Hepatocyte (in vitro differentiated cells): ENCODE measurements at regions not wholly inside any gene's neighbourhood (a gene's known extent, or its start where the extent isn't known, plus 50 kb on each side); places are given as distances from the start of the nearest gene placed in this dataset.

Source experiments
- DNase-seq: peaks from one replicate; pipeline ENCODE4 v3.0.0-alpha.2; 2016; ENCODE audit warnings: low spot score
- H2AFZ ChIP-seq: fragments of 200-600 bp; sonication (generic); 2 replicates; pipeline ENCODE4 v1.6.0; 2016; ENCODE audit warnings: antibody characterized with exemption, mild to moderate bottlenecking
- H3K27ac ChIP-seq: fragments of 200-600 bp; sonication (generic); 2 replicates; pipeline ENCODE4 v1.5.1; 2016; ENCODE audit warnings: mild to moderate bottlenecking
- H3K27me3 ChIP-seq: fragments of 200-600 bp; sonication (generic); 2 replicates; pipeline ENCODE4 v1.6.1; 2016
- H3K36me3 ChIP-seq: fragments of 200-600 bp; sonication (generic); replicated peaks from 2 replicates; pipeline ENCODE4 v1.5.1; 2016; ENCODE audit warnings: low read depth; ENCODE audit not compliant: insufficient read depth
- H3K4me1 ChIP-seq: fragments of 200-600 bp; sonication (generic); 2 replicates; pipeline ENCODE4 v1.5.1; 2016; ENCODE audit warnings: mild to moderate bottlenecking, moderate library complexity; ENCODE audit not compliant: insufficient read depth
- H3K4me2 ChIP-seq: fragments of 200-600 bp; sonication (generic); 2 replicates; pipeline ENCODE4 v1.6.0; 2016
- H3K4me3 ChIP-seq: fragments of 200-600 bp; sonication (generic); 2 replicates; pipeline ENCODE4 v1.5.1; 2016; ENCODE audit warnings: mild to moderate bottlenecking
- H3K79me2 ChIP-seq: fragments of 200-600 bp; sonication (generic); 2 replicates; pipeline ENCODE4 v1.6.0; 2017; ENCODE audit warnings: mild to moderate bottlenecking
- H3K9me2 ChIP-seq: fragments of 200-600 bp; sonication (generic); replicated peaks from 2 replicates; pipeline ENCODE4 v1.6.0; 2017; ENCODE audit warnings: mild to moderate bottlenecking; ENCODE audit not compliant: insufficient read depth
- H3K9me3 ChIP-seq: fragments of 200-600 bp; sonication (generic); 2 replicates; pipeline ENCODE4 v1.5.1; 2016; ENCODE audit warnings: low read depth, mild to moderate bottlenecking
- H4K20me1 ChIP-seq: fragments of 200-600 bp; sonication (generic); 2 replicates; pipeline ENCODE4 v1.6.0; 2016; ENCODE audit warnings: mild to moderate bottlenecking; ENCODE audit not compliant: insufficient read depth, poor library complexity, severe bottlenecking
- CTCF ChIP-seq: fragments of 200-600 bp; sonication (generic); IDR thresholded peaks from 2 replicates; pipeline ENCODE4 v1.5.1; 2016; ENCODE audit warnings: antibody characterized with exemption, mild to moderate bottlenecking; ENCODE audit not compliant: poor library complexity
- EZH2 ChIP-seq: fragments of 200-600 bp; sonication (generic); IDR thresholded peaks from 2 replicates; pipeline ENCODE4 v1.6.1; 2016; ENCODE audit warnings: antibody characterized with exemption, mild to moderate bottlenecking, borderline replicate concordance
- EZH2phosphoT487 ChIP-seq: fragments of 200-600 bp; sonication (generic); IDR thresholded peaks from one replicate; pipeline ENCODE4 v1.6.1; 2018; ENCODE audit warnings: antibody characterized with exemption, mild to moderate bottlenecking, low read depth, moderate library complexity; ENCODE audit not compliant: unreplicated experiment, severe bottlenecking
- WGBS: methylation state at CpG from one replicate; pipeline ENCODE4 v1.1.6; 2016; ENCODE audit warnings: low lambda C conversion rate; ENCODE audit errors: missing lambda C conversion rate; 5-methylcytosine and 5-hydroxymethylcytosine counted together

- H4K20me1 ChIP-seq: no peaks in the 10 kb centered on the region
- 100% methylated on average over 1 of the region's 1 CpG for WGBS
- no peak for DNase-seq
- no peak overlapping the region for H3K4me3 ChIP-seq
- H3K9me2 ChIP-seq: no peaks in the 10 kb centered on the region
- H3K79me2 ChIP-seq: no peaks in the 10 kb centered on the region
- H3K27ac ChIP-seq: no peak overlapping the region
- TF ChIP-seq CTCF (no peak), EZH2phosphoT487 (no peak), EZH2 (no peak)
- H3K27me3 ChIP-seq: no peaks in the 10 kb centered on the region
- no peaks in the 10 kb centered on the region for H3K9me3 ChIP-seq
- no peaks in the 10 kb centered on the region for H3K36me3 ChIP-seq
- no peaks in the 10 kb centered on the region for H3K4me1 ChIP-seq
- H2AFZ ChIP-seq: no peak overlapping the region
- H3K4me2 ChIP-seq: no peak overlapping the region
Observed at GRCh38 chr7:15906436-15906835, 220.0 kb upstream of the MEOX2 start.

- no peaks in the 10 kb centered on the region for H3K36me3 ChIP-seq
- H3K27ac ChIP-seq: no peak overlapping the region
- H3K4me2 ChIP-seq: no peak overlapping the region
- peak; percentile 20 for DNase-seq
- TF ChIP-seq EZH2 (no peak), EZH2phosphoT487 (no peak), CTCF (no peak)
- no peaks in the 10 kb centered on the region for H4K20me1 ChIP-seq
- H2AFZ ChIP-seq: no peak overlapping the region
- H3K9me3 ChIP-seq: no peaks in the 10 kb centered on the region
- no peaks in the 10 kb centered on the region for H3K9me2 ChIP-seq
- no peaks in the 10 kb centered on the region for H3K27me3 ChIP-seq
- H3K4me1 ChIP-seq: no peaks in the 10 kb centered on the region
- no peaks in the 10 kb centered on the region for H3K79me2 ChIP-seq
- WGBS: 56% methylated on average over 8 of the region's 8 CpGs
- no peak overlapping the region for H3K4me3 ChIP-seq
Observed at GRCh38 chr7:15905251-15906040, 219.0 kb upstream of the MEOX2 start.

GRCh38 chr7:15891151-15891881, 204.8 kb upstream of the MEOX2 start:
- Histone ChIP-seq H3K4me1 (peaks cover 6% of the 10 kb centered on the region), H3K36me3 (no peaks in the 10 kb centered on the region)

More at GRCh38 chr7:15891151-15891881, 204.8 kb upstream of the MEOX2 start:
- H3K4me2 ChIP-seq: no peak overlapping the region
- H3K27me3 ChIP-seq: no peaks in the 10 kb centered on the region
- no peak overlapping the region for H3K27ac ChIP-seq
- H3K79me2 ChIP-seq: no peaks in the 10 kb centered on the region
- TF ChIP-seq CTCF (no peak), EZH2 (no peak), EZH2phosphoT487 (no peak)
- no peak overlapping the region for H3K4me3 ChIP-seq
- H3K9me3 ChIP-seq: no peaks in the 10 kb centered on the region
- no peak overlapping the region for H2AFZ ChIP-seq
- DNase-seq: no peak
- no peaks in the 10 kb centered on the region for H3K9me2 ChIP-seq
- no peaks in the 10 kb centered on the region for H4K20me1 ChIP-seq
